ENCODE measurements at regions not wholly inside any gene's neighbourhood (a gene's known extent, or its start where the extent isn't known, plus 50 kb on each side); places are given as distances from the start of the nearest gene placed in this dataset.

- no peak for TF ChIP-seq CTCF (IDR thresholded peaks at IDR 0.05)
- TF ChIP-seq POLR2AphosphoS5 (IDR thresholded peaks at IDR 0.05; ENCODE audit: low read depth, low read length) = no peak
- no peak for TF ChIP-seq REST (IDR thresholded peaks at IDR 0.05; ENCODE audit: insufficient read depth in 1 of 2, low read depth in 2 of 2, low read length in 1 of 2)
- no peak for TF ChIP-seq SIN3A (IDR thresholded peaks at IDR 0.05; ENCODE audit: borderline replicate concordance, insufficient read depth, low read depth, low read length)
Observed at GRCh38 chr3:104956620-104957345, 409.9 kb upstream of the ALCAM start.
